ENCODE measurements at regions not wholly inside any gene's neighbourhood (a gene's known extent, or its start where the extent isn't known, plus 50 kb on each side); places are given as distances from the start of the nearest gene placed in this dataset.

GRCh38 chrX:38919202-38919601 is 117.9 kb downstream of the MID1IP1 start:
- no peak for DNase-seq (ENCODE audit: low read depth)
- H3K4me3 ChIP-seq (ENCODE audit: low read depth, low read length), result no peak overlapping the region
- TF ChIP-seq CTCF (conservative IDR thresholded peaks at IDR 0.05; ENCODE audit: low read depth, low read length), result no peak

- no peak for DNase-seq (ENCODE audit: low read depth)
- TF ChIP-seq CTCF (conservative IDR thresholded peaks at IDR 0.05; ENCODE audit: low read depth, low read length), result no peak
- H3K4me3 ChIP-seq (ENCODE audit: low read depth, low read length), result no peak overlapping the region
Measured at GRCh38 chrX:38919853-38920528, 118.7 kb downstream of the MID1IP1 start.

- no peak for TF ChIP-seq CTCF (conservative IDR thresholded peaks at IDR 0.05; ENCODE audit: low read depth, low read length)
- H3K4me3 ChIP-seq (ENCODE audit: low read depth, low read length), result no peak overlapping the region
- DNase-seq (ENCODE audit: low read depth), result no peak
Measured at GRCh38 chrX:38923451-38923969, 122.3 kb downstream of the MID1IP1 start.

GRCh38 chrX:38927592-38927991 is 126.3 kb downstream of the MID1IP1 start:
- TF ChIP-seq CTCF (conservative IDR thresholded peaks at IDR 0.05; ENCODE audit: low read depth, low read length), result no peak
- DNase-seq (ENCODE audit: low read depth), result no peak

GRCh38 chrX:38929966-38930421 is 128.7 kb downstream of the MID1IP1 start:
- H3K4me3 ChIP-seq (ENCODE audit: low read depth, low read length), result no peak overlapping the region
- peak; percentile 13 for DNase-seq (ENCODE audit: low read depth)
- no peak for TF ChIP-seq CTCF (conservative IDR thresholded peaks at IDR 0.05; ENCODE audit: low read depth, low read length)

More at GRCh38 chrX:38927592-38927991, 126.3 kb downstream of the MID1IP1 start:
- no peak overlapping the region for H3K4me3 ChIP-seq (ENCODE audit: low read depth, low read length)

GRCh38 chrX:38930474-38930873 is 129.2 kb downstream of the MID1IP1 start:
- no peak for TF ChIP-seq CTCF (conservative IDR thresholded peaks at IDR 0.05; ENCODE audit: low read depth, low read length)
- H3K4me3 ChIP-seq (ENCODE audit: low read depth, low read length), result no peak overlapping the region
- DNase-seq (ENCODE audit: low read depth), result no peak

- DNase-seq (ENCODE audit: low read depth), result no peak
- H3K4me3 ChIP-seq (ENCODE audit: low read depth, low read length), result no peak overlapping the region
- no peak for TF ChIP-seq CTCF (conservative IDR thresholded peaks at IDR 0.05; ENCODE audit: low read depth, low read length)
Measured at GRCh38 chrX:38935561-38935960, 134.3 kb downstream of the MID1IP1 start.
